OCI-LY7 (cell line): ENCODE measurements at regions not wholly inside any gene's neighbourhood (a gene's known extent, or its start where the extent isn't known, plus 50 kb on each side); places are given as distances from the start of the nearest gene placed in this dataset.

Source experiments
- CTCF ChIP-seq: fragments of 200-600 bp; sonication (generic); conservative IDR thresholded peaks from 2 replicates; pipeline ENCODE4 v1.5.1; 2014; ENCODE audit warnings: mild to moderate bottlenecking, antibody characterized with exemption, low read length, moderate library complexity, mixed read lengths
- EZH2phosphoT487 ChIP-seq: fragments of 200-600 bp; sonication (generic); IDR thresholded peaks from 2 replicates; pipeline ENCODE4 v1.6.1; 2018; ENCODE audit warnings: low read depth, borderline replicate concordance, mild to moderate bottlenecking, mixed run types, antibody characterized with exemption, low read length, moderate library complexity, mixed read lengths

GRCh38 chr20:36099106-36099505, 55.4 kb upstream of the EPB41L1 start:
- TF ChIP-seq CTCF (no peak), EZH2phosphoT487 (no peak)
